ENCODE measurements at regions not wholly inside any gene's neighbourhood (a gene's known extent, or its start where the extent isn't known, plus 50 kb on each side); places are given as distances from the start of the nearest gene placed in this dataset.

- DNase-seq, result no peak
- no peak overlapping the region for H3K27ac ChIP-seq
- H3K27me3 ChIP-seq (replicated peaks), result no peaks in the 10 kb centered on the region
- no peaks in the 10 kb centered on the region for H3K36me3 ChIP-seq (replicated peaks)
- in situ Hi-C loops (cut with HindIII; ENCODE audit: low pct_ligation_motif_present, low sequenced_read_pairs), result no loop called here
- H3K4me3 ChIP-seq (ENCODE audit: low read depth, low read length), result no peak overlapping the region
- no peak for TF ChIP-seq CTCF (IDR thresholded peaks at IDR 0.05; ENCODE audit: low read depth, low read length, missing control alignments)
These were observed 309.7 kb upstream of the SHH start for GRCh38 chr7:156121956-156122355.

- Histone ChIP-seq H3K27ac (no peak overlapping the region), H3K36me3 (replicated peaks) (no peaks in the 10 kb centered on the region), H3K4me3 (ENCODE audit: low read depth, low read length) (no peak overlapping the region), H3K27me3 (replicated peaks) (no peaks in the 10 kb centered on the region)
- TF ChIP-seq CTCF (IDR thresholded peaks at IDR 0.05; ENCODE audit: low read depth, low read length, missing control alignments), result no peak
- no peak for DNase-seq
- in situ Hi-C loops (cut with HindIII; ENCODE audit: low pct_ligation_motif_present, low sequenced_read_pairs), result no loop called here
These were observed 309.2 kb upstream of the SHH start for GRCh38 chr7:156121434-156121833.

- no peak for DNase-seq
- TF ChIP-seq CTCF (IDR thresholded peaks at IDR 0.05; ENCODE audit: low read depth, low read length, missing control alignments), result no peak
- Histone ChIP-seq H3K27ac (no peak overlapping the region), H3K4me3 (ENCODE audit: low read depth, low read length) (no peak overlapping the region), H3K27me3 (replicated peaks) (no peaks in the 10 kb centered on the region), H3K36me3 (replicated peaks) (no peaks in the 10 kb centered on the region)
- in situ Hi-C loops (cut with HindIII; ENCODE audit: low pct_ligation_motif_present, low sequenced_read_pairs), result no loop called here
These were observed 308.3 kb upstream of the SHH start for GRCh38 chr7:156120552-156120951.

- TF ChIP-seq CTCF (IDR thresholded peaks at IDR 0.05; ENCODE audit: low read depth, low read length, missing control alignments), result no peak
- H3K4me3 ChIP-seq (ENCODE audit: low read depth, low read length), result no peak overlapping the region
- H3K27me3 ChIP-seq (replicated peaks), result no peaks in the 10 kb centered on the region
- no peak for DNase-seq
- in situ Hi-C loops (cut with HindIII; ENCODE audit: low pct_ligation_motif_present, low sequenced_read_pairs), result no loop called here
- no peak overlapping the region for H3K27ac ChIP-seq
- no peaks in the 10 kb centered on the region for H3K36me3 ChIP-seq (replicated peaks)
These were observed 307.5 kb upstream of the SHH start for GRCh38 chr7:156119771-156120170.

GRCh38 chr7:156118248-156118645 is 306.0 kb upstream of the SHH start:
- DNase-seq, result no peak
- H3K36me3 ChIP-seq (replicated peaks), result no peaks in the 10 kb centered on the region
- in situ Hi-C loops (cut with HindIII; ENCODE audit: low pct_ligation_motif_present, low sequenced_read_pairs), result no loop called here
- no peak overlapping the region for H3K4me3 ChIP-seq (ENCODE audit: low read depth, low read length)
- H3K27ac ChIP-seq, result no peak overlapping the region
- H3K27me3 ChIP-seq (replicated peaks), result no peaks in the 10 kb centered on the region
- TF ChIP-seq CTCF (IDR thresholded peaks at IDR 0.05; ENCODE audit: low read depth, low read length, missing control alignments), result no peak

GRCh38 chr7:156117542-156118247 is 305.4 kb upstream of the SHH start:
- in situ Hi-C loops (cut with HindIII; ENCODE audit: low pct_ligation_motif_present, low sequenced_read_pairs), result no loop called here
- no peak for DNase-seq
- Histone ChIP-seq H3K27ac (no peak overlapping the region), H3K27me3 (replicated peaks) (no peaks in the 10 kb centered on the region), H3K4me3 (ENCODE audit: low read depth, low read length) (no peak overlapping the region), H3K36me3 (replicated peaks) (no peaks in the 10 kb centered on the region)
- no peak for TF ChIP-seq CTCF (IDR thresholded peaks at IDR 0.05; ENCODE audit: low read depth, low read length, missing control alignments)

Measured in brain microvascular endothelial cell (primary cell).